CD4-positive, alpha-beta T cell treated with Interleukin-4 for 4 hours (primary cell): ENCODE measurements at regions not wholly inside any gene's neighbourhood (a gene's known extent, or its start where the extent isn't known, plus 50 kb on each side); places are given as distances from the start of the nearest gene placed in this dataset.

ENCODE experiments used
- DNase-seq: peaks from one replicate; pipeline ENCODE4 v3.0.0-alpha.2; 2020

DNA sequence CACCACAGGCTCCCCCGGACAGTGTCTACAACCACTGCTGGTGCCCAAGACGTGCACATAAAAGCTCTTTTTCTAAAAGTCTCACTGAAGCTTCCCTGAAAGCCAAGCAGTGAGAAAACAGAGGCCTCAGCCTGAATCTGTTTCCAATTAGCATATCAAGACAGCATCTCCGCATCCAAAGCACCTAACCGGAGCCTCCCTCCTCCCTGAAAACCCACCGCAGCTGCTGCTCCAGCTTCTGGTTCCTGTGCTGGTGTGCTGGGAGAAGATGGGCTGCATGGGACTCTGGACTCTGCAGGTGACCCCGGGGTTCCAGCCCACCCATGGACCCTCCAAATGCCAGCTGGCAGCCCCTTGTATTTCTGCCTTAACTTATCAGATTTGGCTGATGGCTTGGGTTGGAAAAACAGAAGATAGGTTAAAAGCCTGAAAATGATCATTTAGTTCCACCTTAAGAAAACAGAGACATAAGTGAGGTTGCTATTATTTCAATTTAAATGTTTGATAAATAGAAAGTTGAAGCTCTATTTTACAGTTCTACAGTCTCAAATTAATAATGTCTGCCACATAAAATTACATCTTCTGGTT lies 103.3 kb downstream of the TMEM18 start:
- DNase-seq: no peak

DNA sequence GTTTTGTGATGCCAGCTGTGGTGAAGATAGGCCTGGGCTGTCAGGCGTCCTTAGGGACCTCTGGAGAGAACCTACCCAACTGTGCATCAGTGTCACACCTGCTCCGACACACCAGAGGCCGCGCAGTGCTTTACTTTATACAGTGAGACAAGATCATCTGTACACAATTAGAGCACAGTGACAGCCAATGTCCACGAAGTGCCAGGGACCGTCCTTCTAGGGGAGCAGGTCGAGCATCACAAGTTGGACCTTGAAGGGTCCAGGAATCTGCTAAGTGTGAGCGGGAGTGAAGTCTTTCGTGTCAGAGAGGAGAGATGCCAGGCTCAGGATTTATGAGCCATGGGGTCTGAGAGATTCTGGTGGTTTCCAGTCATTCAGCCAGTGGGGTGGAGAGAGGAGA lies 104.2 kb downstream of the TMEM18 start:
- DNase-seq: no peak

- DNase-seq: no peak
Observed at GRCh38 chr2:569681-570080, 107.5 kb downstream of the TMEM18 start.

DNA sequence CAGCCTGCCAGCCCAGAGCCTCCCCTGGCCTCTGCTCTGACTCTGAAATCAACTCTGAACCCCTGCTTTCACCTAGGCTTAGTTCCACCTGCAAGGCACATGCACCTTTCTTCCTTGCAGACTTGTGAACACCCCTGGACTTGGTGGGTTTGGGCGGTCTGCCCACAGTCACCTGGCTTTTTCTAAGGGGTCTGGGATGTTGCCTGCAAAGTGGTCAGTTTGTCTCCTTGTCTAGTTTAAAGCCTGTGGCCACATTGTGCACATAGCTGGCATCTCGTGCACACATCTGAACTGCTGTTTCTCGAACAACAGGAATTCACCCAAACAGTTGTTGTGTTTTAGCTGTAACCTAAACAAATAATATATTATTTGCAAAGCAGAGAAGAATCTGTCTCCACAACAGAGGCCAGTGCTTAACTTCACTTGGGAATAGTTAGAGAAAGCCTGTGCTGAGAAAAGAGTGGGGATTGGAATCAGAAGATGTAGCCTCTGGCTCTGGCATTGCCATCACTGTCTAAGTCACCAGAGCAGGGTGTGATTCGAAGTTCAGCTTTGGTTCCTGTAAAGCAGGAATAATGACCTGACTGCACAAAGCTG lies 108.5 kb downstream of the TMEM18 start:
- no peak for DNase-seq

GRCh38 chr2:567865-568638 lies 109.2 kb downstream of the TMEM18 start:
- no peak for DNase-seq

- DNase-seq: no peak
Observed at GRCh38 chr2:567496-567864, 109.7 kb downstream of the TMEM18 start.

- no peak for DNase-seq
Observed at GRCh38 chr2:566379-567313, 110.6 kb downstream of the TMEM18 start.

GRCh38 chr2:564471-565181 lies 112.6 kb downstream of the TMEM18 start:
- no peak for DNase-seq

GRCh38 chr2:563512-563911 lies 113.7 kb downstream of the TMEM18 start:
- DNase-seq: no peak

DNA sequence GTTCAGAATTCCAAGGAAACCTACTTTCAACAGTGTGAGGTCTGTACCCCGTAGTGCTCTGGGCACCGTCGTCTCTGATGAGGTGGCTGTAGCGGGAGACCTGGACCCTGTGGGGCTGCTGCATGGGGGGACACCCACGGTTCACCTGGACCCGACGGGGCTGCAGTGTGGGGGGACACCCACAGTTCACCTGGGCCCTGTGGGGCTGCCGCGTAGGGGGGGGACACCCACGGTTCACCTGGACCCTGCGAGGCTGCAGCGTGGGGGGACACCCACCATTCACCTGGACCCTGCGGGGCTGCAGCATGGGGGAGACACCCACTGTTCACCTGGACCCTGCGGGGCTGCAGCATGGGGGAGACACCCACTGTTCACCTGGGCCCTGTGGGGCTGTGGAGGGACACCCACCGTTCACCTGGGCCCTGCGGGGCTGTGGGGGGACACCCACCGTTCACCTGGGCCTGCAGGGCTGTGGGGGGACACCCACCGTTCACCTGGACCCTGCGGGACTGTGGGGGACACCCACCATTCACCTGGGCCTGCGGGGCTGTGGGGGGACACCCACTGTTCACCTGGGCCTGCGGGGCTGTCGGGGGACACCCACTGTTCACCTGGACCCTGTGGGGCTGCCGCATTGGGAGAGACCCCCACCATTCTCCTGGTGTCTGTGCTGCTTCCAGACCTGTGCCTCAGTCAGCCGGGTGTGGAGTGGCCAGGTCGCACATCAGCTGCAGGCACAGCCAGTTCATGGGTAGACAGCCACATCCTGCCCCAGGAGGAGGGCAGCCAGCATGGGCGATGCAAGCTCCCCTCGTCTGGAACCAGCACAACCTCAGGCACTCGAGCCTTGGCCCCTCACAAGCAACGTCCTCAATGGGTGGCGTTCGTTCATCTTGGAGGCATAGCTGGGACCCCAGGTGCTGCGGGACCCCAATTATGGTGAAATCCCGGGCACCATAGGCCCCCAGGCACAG lies 114.5 kb downstream of the TMEM18 start:
- no peak for DNase-seq

- no peak for DNase-seq
Observed at GRCh38 chr2:558879-559278, 118.3 kb downstream of the TMEM18 start.

DNA sequence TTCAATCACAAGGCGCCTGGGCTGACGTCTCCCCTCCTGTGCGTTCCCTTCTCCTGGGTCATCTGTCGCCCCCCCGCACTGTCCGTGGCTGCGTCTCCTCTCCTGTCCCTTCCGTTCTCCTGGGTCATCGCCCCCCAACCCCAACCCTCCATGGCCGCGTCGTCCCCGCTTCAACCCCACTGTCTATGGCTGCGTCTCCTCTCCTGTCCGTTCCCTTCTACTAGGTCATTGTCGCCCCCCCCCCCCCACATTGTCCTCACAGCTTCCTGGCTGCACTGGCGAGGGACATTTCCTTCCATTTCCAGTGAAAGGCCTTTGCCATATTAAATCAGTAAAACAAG lies 118.9 kb downstream of the TMEM18 start:
- no peak for DNase-seq

DNA sequence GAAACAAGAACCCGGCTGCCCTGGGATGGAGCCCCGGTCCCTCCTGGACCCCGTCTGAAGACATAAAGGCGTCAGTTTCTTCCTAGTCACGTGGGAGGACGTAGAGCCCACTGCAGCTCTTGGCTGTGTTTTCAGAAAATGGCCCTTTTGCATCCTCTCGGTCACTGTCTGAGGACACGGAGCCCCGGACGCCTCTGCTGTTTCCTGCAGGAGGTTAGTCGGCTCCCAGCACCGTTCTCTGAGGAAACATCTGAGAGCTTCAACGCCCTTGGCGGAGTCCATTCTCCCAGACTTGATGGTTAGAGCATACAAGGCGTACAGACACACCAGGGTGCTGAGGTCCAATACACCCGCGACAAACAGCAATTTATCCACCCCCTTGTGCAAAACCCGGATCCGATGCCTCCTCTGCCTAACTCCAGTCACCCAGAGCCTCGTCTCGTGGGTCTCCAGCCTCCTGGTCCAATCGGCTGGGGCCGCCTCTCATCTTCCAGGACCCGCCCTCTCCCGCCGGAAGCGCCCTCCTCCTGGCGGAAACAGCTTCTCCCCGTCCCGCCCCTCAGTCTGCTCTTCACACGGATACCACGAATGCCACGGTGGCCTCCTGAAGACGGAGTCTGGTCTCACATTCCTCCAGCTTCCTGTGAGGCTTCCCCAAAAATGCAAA lies 119.4 kb downstream of the TMEM18 start:
- no peak for DNase-seq

- DNase-seq: no peak
Observed at GRCh38 chr2:556485-556884, 120.7 kb downstream of the TMEM18 start.

GRCh38 chr2:555164-555922 lies 121.9 kb downstream of the TMEM18 start:
- DNase-seq: no peak

DNA sequence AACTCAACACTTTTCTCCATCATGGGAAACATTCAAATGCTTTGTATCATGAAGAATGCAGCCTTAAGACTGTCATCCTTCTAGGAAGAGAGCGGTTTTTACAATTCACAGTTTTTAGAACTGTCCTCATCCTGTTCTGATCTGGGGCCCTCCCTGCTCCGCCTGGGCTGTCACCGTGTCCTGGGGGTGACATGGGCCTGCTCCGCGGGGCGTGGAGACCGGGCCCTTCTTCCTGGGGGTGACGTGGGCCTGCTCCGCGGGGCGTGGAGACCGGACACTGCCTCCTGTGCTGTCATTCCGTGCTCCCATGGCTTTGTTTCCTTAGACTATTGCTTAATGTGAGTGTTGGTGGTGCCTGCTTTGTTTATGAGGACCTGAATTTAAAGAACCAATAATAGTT lies 122.8 kb downstream of the TMEM18 start:
- no peak for DNase-seq

DNA sequence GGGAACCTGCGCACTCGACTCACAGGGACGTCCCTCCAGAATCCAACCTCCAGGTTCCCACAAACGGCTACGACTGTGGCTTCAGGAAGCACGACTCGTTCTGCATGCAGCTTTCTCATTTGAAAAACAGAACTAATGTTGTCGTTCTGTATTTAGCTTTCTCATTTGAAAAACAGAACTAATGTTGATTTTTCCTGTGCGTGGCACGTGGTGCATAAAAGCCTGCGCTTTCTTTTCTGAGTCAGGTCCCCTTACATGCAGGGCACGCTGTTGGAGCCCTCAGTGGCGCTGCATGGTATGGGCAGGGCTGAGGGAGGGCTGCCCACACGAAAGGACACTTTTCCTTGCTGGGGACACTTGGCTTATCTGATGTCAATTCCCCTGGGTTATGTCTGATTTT lies 124.3 kb downstream of the TMEM18 start:
- no peak for DNase-seq

GRCh38 chr2:551621-552020 lies 125.6 kb downstream of the TMEM18 start:
- DNase-seq: no peak

GRCh38 chr2:550860-551567 lies 126.2 kb downstream of the TMEM18 start:
- no peak for DNase-seq
